ENCODE measurements at regions not wholly inside any gene's neighbourhood (a gene's known extent, or its start where the extent isn't known, plus 50 kb on each side); places are given as distances from the start of the nearest gene placed in this dataset.

GRCh38 chr13:44075113-44075512, 195.4 kb downstream of the LACC1 start:
- Mint-ChIP-seq H3K36me3 (peaks cover 2% of the 10 kb centered on the region), H3K9me3 (peaks cover 15% of the 10 kb centered on the region), H3K27ac (no peak overlapping the region), H3K4me1 (no peaks in the 10 kb centered on the region), H3K4me3 (no peak overlapping the region), H3K27me3 (no peaks in the 10 kb centered on the region)
- DNase-seq, result no peak

- Mint-ChIP-seq H3K36me3 (no peaks in the 10 kb centered on the region), H3K4me3 (no peak overlapping the region)
- no peak for DNase-seq
Measured at GRCh38 chr13:44078806-44079376, 199.2 kb downstream of the LACC1 start.

GRCh38 chr13:44079413-44080205, 199.9 kb downstream of the LACC1 start:
- Mint-ChIP-seq H3K27ac (no peak overlapping the region), H3K4me1 (no peaks in the 10 kb centered on the region), H3K9me3 (peaks cover 3% of the 10 kb centered on the region), H3K27me3 (no peaks in the 10 kb centered on the region), H3K4me3 (no peak overlapping the region), H3K36me3 (no peaks in the 10 kb centered on the region)
- DNase-seq, result no peak

More at GRCh38 chr13:44078806-44079376, 199.2 kb downstream of the LACC1 start:
- no peaks in the 10 kb centered on the region for H3K27me3 Mint-ChIP-seq
- no peaks in the 10 kb centered on the region for H3K4me1 Mint-ChIP-seq
- no peak overlapping the region for H3K27ac Mint-ChIP-seq
- H3K9me3 Mint-ChIP-seq, result peaks cover 3% of the 10 kb centered on the region

- H3K27ac Mint-ChIP-seq, result no peak overlapping the region
- peaks cover 15% of the 10 kb centered on the region for H3K4me1 Mint-ChIP-seq
- peaks cover 3% of the 10 kb centered on the region for H3K36me3 Mint-ChIP-seq
- H3K27me3 Mint-ChIP-seq, result no peaks in the 10 kb centered on the region
- peaks cover 5% of the 10 kb centered on the region for H3K9me3 Mint-ChIP-seq
- no peak overlapping the region for H3K4me3 Mint-ChIP-seq
- no peak for DNase-seq
Measured at GRCh38 chr13:44084146-44084545, 204.4 kb downstream of the LACC1 start.

- H3K36me3 Mint-ChIP-seq, result peaks cover 6% of the 10 kb centered on the region
- no peak overlapping the region for H3K27ac Mint-ChIP-seq
- DNase-seq, result no peak
- H3K27me3 Mint-ChIP-seq, result no peaks in the 10 kb centered on the region
- H3K4me1 Mint-ChIP-seq, result peaks cover 20% of the 10 kb centered on the region
- H3K4me3 Mint-ChIP-seq, result no peak overlapping the region
- H3K9me3 Mint-ChIP-seq, result peaks cover 5% of the 10 kb centered on the region
Measured at GRCh38 chr13:44086389-44086788, 206.7 kb downstream of the LACC1 start.

- Mint-ChIP-seq H3K36me3 (peaks cover 7% of the 10 kb centered on the region), H3K4me1 (peaks cover 29% of the 10 kb centered on the region), H3K9me3 (peaks cover 6% of the 10 kb centered on the region), H3K4me3 (no peak overlapping the region), H3K27me3 (no peaks in the 10 kb centered on the region), H3K27ac (peak overlapping the region; percentile 96)
- no peak for DNase-seq
Measured at GRCh38 chr13:44088411-44088810, 208.7 kb downstream of the LACC1 start.

- Mint-ChIP-seq H3K4me3 (no peak overlapping the region), H3K4me1 (peaks cover 29% of the 10 kb centered on the region), H3K36me3 (peaks cover 7% of the 10 kb centered on the region), H3K9me3 (peaks cover 6% of the 10 kb centered on the region), H3K27ac (peak overlapping the region; percentile 96), H3K27me3 (no peaks in the 10 kb centered on the region)
- DNase-seq, result peak; percentile 30
Measured at GRCh38 chr13:44088991-44089413, 209.3 kb downstream of the LACC1 start.

GRCh38 chr13:44089452-44089851, 209.7 kb downstream of the LACC1 start:
- H3K27ac Mint-ChIP-seq, result peak overlapping the region; percentile 96
- no peak overlapping the region for H3K4me3 Mint-ChIP-seq
- no peak for DNase-seq
- peaks cover 7% of the 10 kb centered on the region for H3K36me3 Mint-ChIP-seq
- peaks cover 6% of the 10 kb centered on the region for H3K9me3 Mint-ChIP-seq
- H3K27me3 Mint-ChIP-seq, result no peaks in the 10 kb centered on the region
- H3K4me1 Mint-ChIP-seq, result peaks cover 29% of the 10 kb centered on the region

- H3K27ac Mint-ChIP-seq, result no peak overlapping the region
- H3K9me3 Mint-ChIP-seq, result peaks cover 4% of the 10 kb centered on the region
- H3K27me3 Mint-ChIP-seq, result no peaks in the 10 kb centered on the region
- H3K36me3 Mint-ChIP-seq, result peaks cover 7% of the 10 kb centered on the region
- H3K4me3 Mint-ChIP-seq, result no peak overlapping the region
- no peak for DNase-seq
- peaks cover 29% of the 10 kb centered on the region for H3K4me1 Mint-ChIP-seq
Measured at GRCh38 chr13:44092078-44092970, 212.6 kb downstream of the LACC1 start.

GRCh38 chr13:44093607-44094564, 214.2 kb downstream of the LACC1 start:
- Mint-ChIP-seq H3K27ac (no peak overlapping the region), H3K36me3 (peaks cover 4% of the 10 kb centered on the region), H3K9me3 (peaks cover 4% of the 10 kb centered on the region), H3K4me3 (no peak overlapping the region), H3K27me3 (no peaks in the 10 kb centered on the region), H3K4me1 (peaks cover 16% of the 10 kb centered on the region)
- DNase-seq, result no peak

GRCh38 chr13:44096901-44097300, 217.2 kb downstream of the LACC1 start:
- Mint-ChIP-seq H3K4me3 (no peak overlapping the region), H3K36me3 (no peaks in the 10 kb centered on the region), H3K9me3 (peaks cover 7% of the 10 kb centered on the region), H3K27ac (no peak overlapping the region), H3K27me3 (peaks cover 2% of the 10 kb centered on the region), H3K4me1 (peaks cover 6% of the 10 kb centered on the region)
- no peak for DNase-seq

- Mint-ChIP-seq H3K27me3 (peaks cover 3% of the 10 kb centered on the region), H3K27ac (no peak overlapping the region), H3K4me3 (no peak overlapping the region), H3K36me3 (no peaks in the 10 kb centered on the region), H3K4me1 (no peaks in the 10 kb centered on the region), H3K9me3 (peaks cover 10% of the 10 kb centered on the region)
- DNase-seq, result no peak
Measured at GRCh38 chr13:44098559-44098958, 218.9 kb downstream of the LACC1 start.

- no peak overlapping the region for H3K4me3 Mint-ChIP-seq
- H3K36me3 Mint-ChIP-seq, result peaks cover 2% of the 10 kb centered on the region
- DNase-seq, result no peak
- no peak overlapping the region for H3K27ac Mint-ChIP-seq
- peaks cover 10% of the 10 kb centered on the region for H3K9me3 Mint-ChIP-seq
- H3K4me1 Mint-ChIP-seq, result no peaks in the 10 kb centered on the region
- peaks cover 10% of the 10 kb centered on the region for H3K27me3 Mint-ChIP-seq
Measured at GRCh38 chr13:44101347-44102083, 221.8 kb downstream of the LACC1 start.

Data from activated naive CD8-positive, alpha-beta T cell treated with anti-CD3 and anti-CD28 coated beads for 36 hours (primary cell).